Nephron progenitor cell (in vitro differentiated cells): ENCODE measurements at regions not wholly inside any gene's neighbourhood (a gene's known extent, or its start where the extent isn't known, plus 50 kb on each side); places are given as distances from the start of the nearest gene placed in this dataset.
A peak's percentile ranks its signal among the peaks of the same experiment; 100 is the strongest.
"Not testable (repeated sequence)": the region's sequence is repeated elsewhere in the genome, so short reads cannot be mapped to it uniquely, and the experiment has no call there.

ENCODE experiments used
- DNase-seq: peaks from one replicate; pipeline ENCODE4 v3.0.0; 2021
- H3K27ac Mint-ChIP-seq: 2 replicates; pipeline ENCODE4 v1.8.0; 2021; ENCODE audit warnings: mild to moderate bottlenecking, moderate library complexity, mixed read lengths
- H3K27me3 Mint-ChIP-seq: 2 replicates; pipeline ENCODE4 v1.8.0; 2021; ENCODE audit warnings: mild to moderate bottlenecking, low read depth, mixed read lengths; ENCODE audit not compliant: poor library complexity
- H3K36me3 Mint-ChIP-seq: 2 replicates; pipeline ENCODE4 v1.8.0; 2021; ENCODE audit warnings: low read depth, mixed read lengths
- H3K4me1 Mint-ChIP-seq: 2 replicates; pipeline ENCODE4 v1.8.0; 2021; ENCODE audit warnings: mixed read lengths
- H3K4me3 Mint-ChIP-seq: 2 replicates; pipeline ENCODE4 v1.8.0; 2021; ENCODE audit warnings: mild to moderate bottlenecking, moderate library complexity, mixed read lengths
- H3K9me3 Mint-ChIP-seq: 2 replicates; pipeline ENCODE4 v1.8.0; 2021; ENCODE audit warnings: mild to moderate bottlenecking, moderate library complexity, mixed read lengths
- TF ChIP-seq, protein P1 (sequence below): fragments of 200-600 bp; sonication (generic); IDR thresholded peaks from 2 replicates; pipeline ENCODE4 v1.5.0; 2021; ENCODE audit warnings: antibody characterized with exemption

DNA sequence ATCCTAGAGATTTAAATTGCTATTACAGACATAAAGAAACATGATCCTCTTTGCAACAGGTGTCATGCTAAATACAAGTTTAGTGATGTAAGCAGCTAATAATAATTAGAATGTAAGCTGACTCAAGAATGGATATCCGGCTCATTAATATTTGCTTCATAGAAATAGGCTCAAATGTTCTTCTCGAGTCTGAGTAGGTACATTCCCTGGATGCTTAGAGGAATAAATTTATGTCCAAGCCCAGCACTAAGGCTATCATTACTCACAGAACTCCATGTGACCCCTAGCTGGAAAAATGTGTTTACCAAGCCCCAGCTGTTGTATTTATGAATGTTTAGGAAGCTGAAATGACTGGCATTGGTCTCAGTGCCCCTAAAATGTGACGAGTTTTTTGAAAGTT is 87.6 kb upstream of the TSPAN7 start:
- TF ChIP-seq, protein P1, sequence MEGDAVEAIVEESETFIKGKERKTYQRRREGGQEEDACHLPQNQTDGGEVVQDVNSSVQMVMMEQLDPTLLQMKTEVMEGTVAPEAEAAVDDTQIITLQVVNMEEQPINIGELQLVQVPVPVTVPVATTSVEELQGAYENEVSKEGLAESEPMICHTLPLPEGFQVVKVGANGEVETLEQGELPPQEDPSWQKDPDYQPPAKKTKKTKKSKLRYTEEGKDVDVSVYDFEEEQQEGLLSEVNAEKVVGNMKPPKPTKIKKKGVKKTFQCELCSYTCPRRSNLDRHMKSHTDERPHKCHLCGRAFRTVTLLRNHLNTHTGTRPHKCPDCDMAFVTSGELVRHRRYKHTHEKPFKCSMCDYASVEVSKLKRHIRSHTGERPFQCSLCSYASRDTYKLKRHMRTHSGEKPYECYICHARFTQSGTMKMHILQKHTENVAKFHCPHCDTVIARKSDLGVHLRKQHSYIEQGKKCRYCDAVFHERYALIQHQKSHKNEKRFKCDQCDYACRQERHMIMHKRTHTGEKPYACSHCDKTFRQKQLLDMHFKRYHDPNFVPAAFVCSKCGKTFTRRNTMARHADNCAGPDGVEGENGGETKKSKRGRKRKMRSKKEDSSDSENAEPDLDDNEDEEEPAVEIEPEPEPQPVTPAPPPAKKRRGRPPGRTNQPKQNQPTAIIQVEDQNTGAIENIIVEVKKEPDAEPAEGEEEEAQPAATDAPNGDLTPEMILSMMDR = no peak
- peaks cover 56% of the 10 kb centered on the region for H3K9me3 Mint-ChIP-seq
- no peak for DNase-seq
- H3K4me3 Mint-ChIP-seq = no peak overlapping the region
- H3K4me1 Mint-ChIP-seq = no peaks in the 10 kb centered on the region
- H3K36me3 Mint-ChIP-seq = no peaks in the 10 kb centered on the region
- peaks cover under 1% of the 10 kb centered on the region for H3K27me3 Mint-ChIP-seq
- H3K27ac Mint-ChIP-seq = no peak overlapping the region

DNA sequence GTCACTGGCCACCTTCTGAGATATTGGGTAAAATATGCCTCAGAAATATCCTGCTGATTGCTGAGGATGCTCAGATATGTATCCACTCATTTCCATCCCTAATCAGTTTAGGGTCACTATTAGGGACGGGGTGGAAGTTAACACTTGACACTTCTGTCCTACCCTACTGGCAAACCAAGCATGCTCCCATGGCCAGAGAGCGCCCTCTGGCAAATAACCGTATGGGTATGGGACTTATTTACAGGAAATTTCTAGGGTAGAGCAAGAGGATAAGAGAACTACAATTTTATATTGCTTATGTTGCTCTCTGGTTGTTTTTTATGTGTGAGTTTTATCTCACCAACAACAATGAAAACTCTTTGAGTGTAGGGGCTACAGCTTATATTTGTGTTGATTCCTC is 86.8 kb upstream of the TSPAN7 start:
- peaks cover 4% of the 10 kb centered on the region for H3K27me3 Mint-ChIP-seq
- H3K9me3 Mint-ChIP-seq = peaks cover 54% of the 10 kb centered on the region
- H3K36me3 Mint-ChIP-seq = no peaks in the 10 kb centered on the region
- TF ChIP-seq, protein P1 = no peak
- H3K4me3 Mint-ChIP-seq = no peak overlapping the region
- H3K27ac Mint-ChIP-seq = no peak overlapping the region
- H3K4me1 Mint-ChIP-seq = no peaks in the 10 kb centered on the region
- no peak for DNase-seq

DNA sequence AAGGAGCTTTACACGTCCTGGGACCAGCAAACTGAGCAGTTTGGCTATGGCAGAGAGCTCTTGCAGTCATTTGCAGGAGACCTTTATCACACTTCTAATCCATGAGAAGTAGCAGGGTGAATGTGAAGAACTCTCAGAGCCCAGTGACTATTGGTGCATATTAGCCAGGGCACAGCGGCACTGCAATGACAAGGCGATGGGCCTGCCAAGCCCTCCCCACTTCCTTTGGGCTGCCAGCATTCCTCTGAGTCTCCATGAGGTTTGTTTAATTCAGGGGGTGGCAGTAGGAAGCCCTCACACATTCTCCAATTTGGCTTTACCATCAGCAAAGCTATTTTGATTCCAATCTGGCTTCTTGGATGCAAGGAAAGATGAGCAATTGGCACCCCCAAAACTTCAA is 79.2 kb upstream of the TSPAN7 start:
- no peak overlapping the region for H3K27ac Mint-ChIP-seq
- peaks cover 8% of the 10 kb centered on the region for H3K27me3 Mint-ChIP-seq
- no peak overlapping the region for H3K4me3 Mint-ChIP-seq
- H3K36me3 Mint-ChIP-seq = no peaks in the 10 kb centered on the region
- no peak for DNase-seq
- no peaks in the 10 kb centered on the region for H3K4me1 Mint-ChIP-seq
- peaks cover 31% of the 10 kb centered on the region for H3K9me3 Mint-ChIP-seq
- TF ChIP-seq, protein P1 = no peak

DNA sequence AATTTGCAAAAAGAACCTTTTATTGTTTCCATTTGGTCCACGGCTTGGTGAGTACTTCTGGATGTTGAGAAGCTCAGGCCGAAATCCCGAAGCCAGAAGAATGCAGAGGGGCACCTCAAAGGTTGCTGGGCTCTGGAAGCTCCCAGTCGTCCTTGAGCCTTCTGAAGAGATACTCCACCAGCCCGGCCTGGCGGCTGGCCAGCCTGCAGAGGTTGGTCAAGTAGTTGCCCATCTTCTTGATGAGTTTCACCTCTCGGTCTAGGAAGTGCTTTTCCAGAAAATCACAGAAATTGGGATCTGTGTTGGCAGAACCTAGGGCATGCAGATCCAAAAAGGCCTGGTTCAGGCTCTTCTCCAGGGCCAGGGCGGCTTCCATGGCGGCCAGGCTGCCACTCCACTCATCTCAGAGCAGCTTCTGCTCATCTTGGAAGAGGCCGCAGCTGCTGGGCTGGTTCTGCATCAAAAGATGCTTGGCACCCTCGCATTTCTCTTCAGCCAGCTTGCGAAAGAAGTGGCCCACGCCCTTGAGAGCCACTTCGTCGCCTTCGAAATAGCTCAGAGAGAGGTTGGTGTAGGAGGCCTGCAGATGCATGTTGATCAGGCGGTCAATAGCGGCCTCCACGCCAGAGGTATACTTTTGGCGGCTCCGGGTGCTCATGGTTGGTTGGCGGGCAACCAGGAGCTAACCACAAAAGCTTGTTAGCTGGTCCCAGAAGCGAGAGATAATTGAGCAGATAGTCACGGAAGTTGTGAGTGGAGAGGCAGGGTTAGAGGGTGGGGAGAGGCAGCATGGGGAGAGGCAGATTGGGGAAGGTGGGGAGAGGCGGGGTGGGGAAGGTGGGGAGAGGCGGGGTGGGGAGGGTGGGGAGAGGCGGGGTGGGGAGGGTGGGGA is 76.5 kb upstream of the TSPAN7 start:
- no peak for DNase-seq
- no peaks in the 10 kb centered on the region for H3K36me3 Mint-ChIP-seq
- H3K4me1 Mint-ChIP-seq = peaks cover 10% of the 10 kb centered on the region
- TF ChIP-seq, protein P1 = no peak
- peaks cover 35% of the 10 kb centered on the region for H3K9me3 Mint-ChIP-seq
- H3K27ac Mint-ChIP-seq = no peak overlapping the region
- H3K27me3 Mint-ChIP-seq = peaks cover 4% of the 10 kb centered on the region
- no peak overlapping the region for H3K4me3 Mint-ChIP-seq

DNA sequence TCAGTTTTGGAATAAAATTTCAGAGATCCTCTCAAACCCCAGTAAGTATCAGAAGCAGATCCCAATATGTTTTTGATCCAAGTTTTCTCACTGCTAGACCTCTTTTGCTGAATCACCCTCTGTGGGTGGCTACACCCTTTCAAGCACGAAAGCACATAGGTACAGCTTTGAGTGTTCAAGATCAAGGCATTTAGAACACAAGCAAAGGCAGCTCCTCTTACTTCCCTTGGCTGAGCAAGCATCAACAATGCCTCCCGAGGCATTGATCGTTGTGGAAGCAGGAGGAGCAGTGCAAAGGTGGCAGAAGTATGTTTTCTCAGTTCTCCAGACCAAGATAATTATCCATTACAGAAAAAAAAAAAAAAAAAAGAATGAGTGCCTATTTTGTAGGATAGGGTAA is 72.0 kb upstream of the TSPAN7 start:
- Mint-ChIP-seq H3K9me3 (peaks cover 42% of the 10 kb centered on the region), H3K36me3 (no peaks in the 10 kb centered on the region), H3K27ac (peak overlapping the region; percentile 43), H3K4me1 (peaks cover 13% of the 10 kb centered on the region), H3K4me3 (no peak overlapping the region), H3K27me3 (peaks cover 2% of the 10 kb centered on the region)
- TF ChIP-seq, protein P1 = no peak
- no peak for DNase-seq

DNA sequence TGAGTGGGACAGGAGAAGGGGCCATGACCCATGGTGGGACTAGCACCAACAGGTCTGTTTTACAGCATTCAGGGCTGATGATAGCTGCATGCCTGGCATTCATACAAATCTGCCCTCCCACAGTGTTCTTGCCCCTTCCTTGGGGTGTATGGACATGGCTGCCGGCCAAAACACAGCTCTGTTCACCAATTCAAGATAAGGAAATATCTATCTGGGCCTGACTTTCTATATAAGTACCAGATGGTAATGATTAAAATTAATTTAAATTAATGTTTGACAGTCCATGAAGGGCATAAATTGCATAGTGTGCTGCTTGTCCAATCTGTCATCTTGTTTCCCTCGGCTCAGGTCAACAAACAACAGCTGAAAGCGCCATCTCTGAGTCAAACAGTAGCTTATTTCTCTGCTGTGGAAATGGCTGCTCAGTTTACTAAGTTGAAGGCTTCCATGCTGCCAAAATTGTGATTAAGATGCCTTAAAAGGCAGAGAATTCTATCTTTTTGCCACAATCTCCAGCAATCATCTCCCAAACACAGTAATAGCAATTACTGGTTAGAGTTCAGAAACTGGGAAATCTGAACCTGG is 67.0 kb upstream of the TSPAN7 start:
- H3K27me3 Mint-ChIP-seq = peaks cover 6% of the 10 kb centered on the region

DNA sequence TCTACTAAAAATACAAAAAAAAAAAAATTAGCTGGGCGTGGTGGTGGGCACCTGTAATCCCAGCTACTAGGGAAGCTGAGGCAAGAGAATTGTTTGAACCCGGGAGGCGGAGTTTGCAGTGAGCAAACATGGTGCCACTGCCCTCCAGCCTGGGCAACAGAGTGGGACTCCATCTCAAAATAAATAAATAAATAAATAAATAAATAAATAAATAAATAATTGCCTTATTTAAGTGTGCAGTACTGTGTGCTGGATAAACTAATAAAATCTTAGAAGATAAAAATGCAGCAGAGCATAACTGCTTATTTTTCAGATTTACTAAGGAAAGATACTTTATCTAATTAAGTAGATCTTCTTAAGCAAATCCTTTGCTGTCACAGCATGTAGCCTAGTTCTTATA is 61.7 kb upstream of the TSPAN7 start:
- H3K27ac Mint-ChIP-seq, H3K4me1 Mint-ChIP-seq, H3K27me3 Mint-ChIP-seq, H3K36me3 Mint-ChIP-seq, H3K4me3 Mint-ChIP-seq, DNase-seq: not testable (repeated sequence)
- H3K9me3 Mint-ChIP-seq = peaks cover 50% of the 10 kb centered on the region

More for the DNA sequence above, 67.0 kb upstream of the TSPAN7 start:
- Mint-ChIP-seq H3K27ac (no peak overlapping the region), H3K4me1 (peaks cover 8% of the 10 kb centered on the region), H3K36me3 (no peaks in the 10 kb centered on the region), H3K9me3 (peaks cover 32% of the 10 kb centered on the region), H3K4me3 (no peak overlapping the region)
- no peak for DNase-seq
- TF ChIP-seq, protein P1 = no peak
